ENCODE measurements at regions not wholly inside any gene's neighbourhood (a gene's known extent, or its start where the extent isn't known, plus 50 kb on each side); places are given as distances from the start of the nearest gene placed in this dataset.
"Not testable (repeated sequence)": the region's sequence is repeated elsewhere in the genome, so short reads cannot be mapped to it uniquely, and the experiment has no call there.

GRCh38 chr10:8380833-8381496 lies 326.5 kb downstream of the GATA3 start:
- DNase-seq (ENCODE audit: low spot score), result no peak

DNA sequence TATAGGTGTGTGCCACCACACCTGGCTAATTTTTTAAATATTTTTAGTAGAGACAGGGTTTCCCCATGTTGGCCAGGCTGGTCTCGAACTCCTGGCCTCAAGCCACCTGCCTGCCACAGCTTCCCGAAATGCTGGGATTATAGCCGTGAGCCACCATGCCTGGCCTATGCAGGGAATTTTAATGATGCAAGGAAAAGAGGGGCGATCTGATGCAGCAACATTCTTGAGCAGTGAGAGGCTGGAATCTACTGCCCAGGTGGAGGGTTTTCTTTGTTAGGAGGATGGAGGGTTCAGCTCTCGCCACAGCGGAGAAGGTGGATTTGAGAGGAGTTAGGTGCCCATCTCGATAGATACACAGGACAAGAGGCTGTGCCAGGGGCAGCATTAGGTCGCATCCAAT lies 332.3 kb downstream of the GATA3 start:
- no peak for DNase-seq (ENCODE audit: low spot score)

- no peak for DNase-seq (ENCODE audit: low spot score)
Observed at GRCh38 chr10:8389630-8390029, 335.1 kb downstream of the GATA3 start.

DNA sequence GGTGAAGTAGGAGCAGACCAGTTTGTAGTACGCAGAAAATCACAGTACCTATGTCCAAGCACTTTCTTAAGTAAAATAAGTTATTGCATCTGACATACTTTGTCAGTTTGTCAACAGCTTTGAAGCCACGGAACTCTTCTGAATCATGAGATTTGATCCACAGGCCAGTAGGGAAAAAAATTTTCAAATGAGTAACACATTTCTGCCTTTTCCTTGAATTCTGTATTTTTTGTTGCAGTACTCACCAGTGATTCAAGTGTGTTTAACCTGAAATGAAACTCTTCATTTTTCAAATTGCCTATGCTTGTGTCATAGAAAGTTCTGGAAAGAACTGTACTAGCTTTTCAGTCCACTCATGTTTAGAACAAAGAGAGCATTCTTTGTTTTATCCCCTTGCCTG lies 337.7 kb downstream of the GATA3 start:
- no peak for DNase-seq (ENCODE audit: low spot score)

- no peak for DNase-seq (ENCODE audit: low spot score)
Observed at GRCh38 chr10:8393531-8393930, 339.0 kb downstream of the GATA3 start.

DNA sequence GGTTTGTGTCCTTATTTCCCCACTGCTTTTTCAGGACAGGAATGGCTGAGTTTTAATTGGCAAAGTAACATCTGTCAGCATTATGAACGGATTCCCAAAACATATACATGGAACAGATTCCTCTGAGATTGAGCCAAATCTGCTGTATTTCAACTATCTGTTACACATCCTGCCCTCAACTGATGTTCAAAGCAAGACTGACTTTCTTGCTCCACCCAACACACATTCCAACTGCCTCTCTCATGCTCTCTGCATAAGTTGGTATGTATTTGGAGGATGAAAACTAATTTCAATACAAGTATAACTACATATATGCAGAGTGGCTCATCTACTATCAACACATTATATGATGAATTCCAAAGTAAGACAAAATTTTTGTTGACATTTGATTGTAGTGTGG lies 342.2 kb downstream of the GATA3 start:
- DNase-seq (ENCODE audit: low spot score), result no peak

GRCh38 chr10:8398771-8399170 lies 344.3 kb downstream of the GATA3 start:
- no peak for DNase-seq (ENCODE audit: low spot score)

- DNase-seq (ENCODE audit: low spot score), result no peak
Observed at GRCh38 chr10:8400151-8400550, 345.7 kb downstream of the GATA3 start.

- DNase-seq (ENCODE audit: low spot score), result no peak
Observed at GRCh38 chr10:8400892-8401291, 346.4 kb downstream of the GATA3 start.

GRCh38 chr10:8401531-8401930 lies 347.0 kb downstream of the GATA3 start:
- DNase-seq (ENCODE audit: low spot score), result no peak

GRCh38 chr10:8402576-8402975 lies 348.1 kb downstream of the GATA3 start:
- no peak for DNase-seq (ENCODE audit: low spot score)

DNA sequence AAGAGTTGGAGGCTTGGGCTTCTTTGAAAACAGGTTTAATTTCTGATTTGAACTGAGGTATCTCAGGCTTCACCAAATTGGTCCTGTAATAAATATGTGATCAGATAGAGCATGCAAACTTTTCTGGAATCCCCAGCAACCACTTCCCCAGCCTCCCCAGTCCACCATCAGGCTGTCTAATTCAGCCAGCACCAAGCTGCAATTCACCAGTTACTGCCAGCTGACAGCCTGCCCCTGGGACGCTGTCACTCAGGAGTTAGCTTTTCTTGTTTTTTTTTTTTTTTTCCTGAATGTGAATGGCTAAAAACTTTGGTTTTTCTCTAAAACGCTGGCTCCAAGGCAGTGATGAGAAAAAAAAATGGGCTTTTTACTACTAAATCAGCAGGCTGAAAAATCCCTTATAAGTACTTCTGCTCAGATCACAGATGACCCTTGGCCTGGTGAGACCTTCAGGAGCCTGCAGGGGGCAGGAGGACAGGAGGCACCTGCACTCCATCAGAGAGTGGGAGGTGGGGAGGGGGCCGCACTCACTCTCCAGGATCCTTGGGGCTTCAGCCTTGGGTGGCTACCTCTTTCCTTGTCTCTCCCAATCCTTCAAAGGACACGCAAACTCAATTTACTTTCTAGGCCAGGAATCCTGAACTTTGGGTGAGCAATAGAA lies 349.4 kb downstream of the GATA3 start:
- no peak for DNase-seq (ENCODE audit: low spot score)

DNA sequence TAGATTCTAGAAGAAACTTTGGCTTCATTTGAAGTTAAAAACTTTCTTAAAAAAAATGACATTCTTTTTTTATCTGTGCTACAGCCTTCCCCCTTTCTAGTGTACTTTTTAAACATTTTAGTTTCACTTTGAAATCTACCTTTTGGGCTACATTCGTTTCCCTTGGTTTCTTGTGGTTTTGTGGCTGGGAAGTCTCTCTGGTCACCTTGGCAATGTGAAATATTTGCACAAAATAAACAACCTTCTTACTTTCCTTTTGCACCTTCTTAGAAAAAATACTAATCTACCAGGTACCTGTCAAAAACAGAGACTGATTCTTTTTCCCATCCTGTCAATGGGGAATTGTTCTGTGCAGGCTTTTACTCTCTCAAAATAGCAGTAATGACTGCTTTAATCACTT lies 350.2 kb downstream of the GATA3 start:
- no peak for DNase-seq (ENCODE audit: low spot score)

- no peak for DNase-seq (ENCODE audit: low spot score)
Observed at GRCh38 chr10:8405596-8405995, 351.1 kb downstream of the GATA3 start.

DNA sequence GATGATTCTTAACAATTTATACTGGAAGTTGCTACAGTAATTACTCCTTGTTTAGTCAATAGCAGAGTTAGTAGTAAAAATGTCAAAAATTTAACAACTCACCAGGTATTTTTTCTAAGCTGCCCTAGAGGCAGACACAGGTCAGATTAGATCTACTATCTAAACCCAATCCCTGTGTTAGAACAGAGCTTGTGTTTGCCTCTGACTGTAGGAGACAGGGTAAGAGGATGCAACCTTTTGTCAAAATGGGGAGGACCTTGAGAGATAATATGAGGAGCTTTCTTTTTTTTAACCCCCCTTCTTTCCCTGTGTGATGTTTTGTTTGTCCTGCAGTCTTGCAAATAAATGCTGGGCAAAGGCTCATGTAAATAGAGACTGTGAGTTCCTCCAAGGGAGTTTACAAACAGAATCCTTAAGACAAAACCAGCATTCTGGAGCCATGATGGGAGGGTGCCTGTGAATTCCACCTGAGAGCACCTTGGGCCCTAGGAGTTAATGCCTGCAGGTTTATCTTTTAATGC lies 353.1 kb downstream of the GATA3 start:
- no peak for DNase-seq (ENCODE audit: low spot score)

GRCh38 chr10:8410506-8410905 lies 356.0 kb downstream of the GATA3 start:
- DNase-seq (ENCODE audit: low spot score), result no peak

DNA sequence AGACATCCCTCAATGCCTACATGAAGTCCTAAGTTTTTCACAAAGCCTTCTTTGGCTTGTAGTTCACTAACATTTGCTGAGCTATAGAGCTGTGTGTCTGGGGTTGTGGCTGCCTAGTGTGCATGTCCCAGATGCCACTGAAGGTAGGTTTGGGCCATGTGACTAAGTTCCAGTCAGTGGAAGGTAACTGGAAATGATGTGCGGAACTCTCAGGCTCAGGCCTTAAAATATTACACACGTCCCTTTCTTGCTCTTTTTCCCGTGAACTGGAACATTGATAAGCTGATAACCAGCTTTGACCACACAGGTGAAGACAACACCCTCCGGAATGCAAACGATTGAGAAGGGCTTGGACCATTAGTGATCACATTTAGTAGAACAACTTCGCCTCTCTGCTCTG lies 358.1 kb downstream of the GATA3 start:
- DNase-seq (ENCODE audit: low spot score), result no peak

GRCh38 chr10:8415029-8415428 lies 360.5 kb downstream of the GATA3 start:
- not testable (repeated sequence) for DNase-seq (ENCODE audit: low spot score)

- DNase-seq (ENCODE audit: low spot score), result no peak
Observed at GRCh38 chr10:8416192-8416701, 361.8 kb downstream of the GATA3 start.

DNA sequence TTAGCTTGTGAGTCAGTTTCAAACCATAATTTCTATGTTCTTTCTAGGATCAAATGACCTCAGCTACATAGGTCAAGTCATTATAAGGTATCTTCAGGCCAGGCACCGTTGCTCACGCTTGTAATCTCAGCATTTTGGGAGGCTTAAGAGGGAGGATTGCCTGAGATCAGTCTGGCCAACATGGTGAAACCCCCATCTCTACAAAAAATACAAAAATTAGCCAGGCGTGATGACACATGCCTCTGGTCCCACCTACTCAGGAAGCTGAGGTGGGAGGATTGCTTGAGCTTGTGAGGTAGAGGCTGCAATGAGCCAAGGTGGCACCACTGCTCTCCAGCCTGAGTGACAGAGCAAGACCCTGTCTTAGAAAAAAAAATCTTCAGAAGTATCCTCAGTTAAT lies 362.3 kb downstream of the GATA3 start:
- no peak for DNase-seq (ENCODE audit: low spot score)

- no peak for DNase-seq (ENCODE audit: low spot score)
Observed at GRCh38 chr10:8417631-8418030, 363.1 kb downstream of the GATA3 start.

DNA sequence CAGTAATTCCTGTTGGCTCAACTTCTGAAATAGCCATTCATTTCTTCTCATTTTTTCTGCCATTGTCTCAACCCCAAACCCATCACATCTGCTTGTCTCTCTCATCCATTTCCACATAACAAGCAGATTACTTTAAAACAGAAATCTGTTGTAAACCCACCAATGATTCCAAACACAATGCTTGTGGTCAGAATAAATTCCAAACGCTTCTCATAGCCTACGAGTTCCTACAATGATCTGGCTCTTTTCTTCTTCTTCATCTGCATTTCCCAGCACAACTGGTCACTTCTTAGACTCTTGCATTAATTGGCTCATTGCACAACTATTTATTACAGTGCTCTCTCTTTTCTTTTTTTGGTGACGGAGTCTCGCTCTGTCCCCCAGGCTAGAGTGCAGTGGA lies 364.1 kb downstream of the GATA3 start:
- DNase-seq (ENCODE audit: low spot score), result no peak

GRCh38 chr10:8420182-8420581 lies 365.7 kb downstream of the GATA3 start:
- no peak for DNase-seq (ENCODE audit: low spot score)

All from SW480 (cell line).